Heart left ventricle (tissue), 16 donors: ENCODE measurements at regions not wholly inside any gene's neighbourhood (a gene's known extent, or its start where the extent isn't known, plus 50 kb on each side); places are given as distances from the start of the nearest gene placed in this dataset.

Source experiments
- ATAC-seq, 4 donors: fragments of 200-7000 bp; cut with Tn5 transposase; one replicate each; pipeline ENCODE4 v1.9.1; 2020 to 2022; ENCODE audit warnings: moderate library complexity in 4 of 4, mild to moderate bottlenecking in 3 of 4, moderate number of reproducible peaks in 1 of 4
- DNase-seq, 5 donors: peaks; one replicate each; pipeline ENCODE4 v3.0.0-alpha.2; 2020
- H3K27ac ChIP-seq, 12 donors: fragments of 200-600 bp; sonication (generic) in 4 of 12; one replicate each; pipeline versions ENCODE4 v1.5.0 to v1.8.0; 2016 to 2022; ENCODE audit warnings: mild to moderate bottlenecking in 2 of 12
- H3K27me3 ChIP-seq, 9 donors: fragments of 200-600 bp; sonication (generic) in 2 of 9; one replicate each; pipeline versions ENCODE4 v1.5.1 to v1.8.0; 2016 to 2022; ENCODE audit warnings: mild to moderate bottlenecking in 3 of 9
- H3K36me3 ChIP-seq, 9 donors: fragments of 200-600 bp; sonication (generic) in 2 of 9; one replicate each; pipeline versions ENCODE4 v1.5.0 to v1.8.0; 2018 to 2022; ENCODE audit warnings: mild to moderate bottlenecking in 2 of 9
- H3K4me1 ChIP-seq, 12 donors: fragments of 200-600 bp; sonication (generic) in 4 of 12; one replicate each; pipeline versions ENCODE4 v1.5.0 to v1.8.0; 2016 to 2022; ENCODE audit warnings: mild to moderate bottlenecking in 3 of 12
- H3K4me3 ChIP-seq, 12 donors: fragments of 200-600 bp; sonication (generic) in 4 of 12; one replicate each; pipeline versions ENCODE4 v1.5.0 to v1.8.0; 2017 to 2022; ENCODE audit warnings: mild to moderate bottlenecking in 9 of 12, moderate library complexity in 4 of 12
- H3K9me3 ChIP-seq, 12 donors: fragments of 200-600 bp; sonication (generic) in 4 of 12; one replicate each; pipeline versions ENCODE4 v1.5.0 to v1.8.0; 2016 to 2022; ENCODE audit warnings: mild to moderate bottlenecking in 1 of 12
- POLR2A ChIP-seq, 2 donors: fragments of 450-650 bp; IDR thresholded peaks; one replicate each; pipeline ENCODE4 v1.6.1; 2017; ENCODE audit warnings: antibody characterized with exemption in 2 of 2, mild to moderate bottlenecking in 2 of 2, moderate library complexity in 2 of 2
- WGBS, 4 donors: extraction: QIAGEN DNeasy Blood & Tissue Kit in 2 of 4; methylation state at CpG; one replicate each; pipeline versions ENCODE4 v1.1.5 to v1.1.7; 2013 to 2018; 5-methylcytosine and 5-hydroxymethylcytosine counted together
- intact Hi-C, 10 donors: fragments of 100-400 bp; cut with DNase I; formaldehyde crosslinking; loops; one replicate each; pipeline versions ENCODE4 v1.11.1 to v1.14.2; 2022
- TF ChIP-seq, protein P1 (sequence below), 12 donors: fragments of 200-600 bp; sonication (generic) in 4 of 12; IDR thresholded peaks; one replicate each; pipeline versions ENCODE4 v1.5.0 to v1.8.0; 2018 to 2022; ENCODE audit warnings: antibody characterized with exemption in 12 of 12, mild to moderate bottlenecking in 5 of 12
- donor health status: ischemic (EF 13 %, LVEDD 7.1; RV severe dilation, severe dysfunction).
- donor health status: healthy with polysubstance abuse.
- donor health status: DM: no; HTN: yes; CAD: no.
- donor health status: DM: no; HTN: no; CAD: no.
- donor health status: ischemic (EF 25% LVEDD 6.9; RV normal size, moderate dysfunction).
- donor health status: ischemic (EF 25% LVEDD 5.7; RV mildly dilated, moderate dysfunction).
- donor health status: healthy.
- donor health status: DM: yes; HTN: yes; CAD: no.
- donor health status: ischemic (EF 35%, LVEDD 5.7; RV mildly dilated, moderate dysfunction).
- donor health status: nonischemic (EF 11% LVEDD 7.7; RV severe dilation, severe dysfunction).
- donor health status: DM: yes; HTN: yes; CAD: no.
- donor health status: PGD.
- donor health status: ischemic (EF 29% LVEDD 5.4; RV normal size, mild dysfunction).
- donor health status: nonischemic (EF 23%, LVEDD 6.1; RV moderate dilation, normal function).

DNA sequence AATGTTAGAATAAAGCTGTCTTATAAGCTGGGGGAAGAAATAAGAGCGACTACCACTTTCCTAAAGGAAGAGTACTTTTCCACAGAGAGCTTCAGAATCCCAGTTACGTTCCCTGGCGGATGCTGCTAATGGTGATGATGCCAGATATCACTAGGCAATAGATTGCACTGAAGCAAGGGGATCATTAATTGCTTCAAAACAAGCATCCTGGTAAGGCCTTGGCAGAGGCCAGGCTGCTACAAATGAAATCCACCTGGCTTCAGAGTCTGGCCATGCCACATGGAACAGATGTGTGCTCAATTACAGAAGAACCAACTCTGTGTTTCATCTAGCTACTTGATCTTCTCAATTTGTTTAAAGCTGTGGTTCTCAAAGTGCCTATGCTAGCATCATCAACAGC is 129.2 kb upstream of the IL12A start:
- 50 to 73% (median 57%) methylated on average over 3 of the region's 3 CpGs for WGBS, 4 donors
- intact Hi-C loops: loop anchor here in 1 of 10 donors (10.0 kb wide), 1 partner anchor 95 kb away; no protein-coding TSS in a partner anchor
- no peak for ATAC-seq
- Histone ChIP-seq H3K27ac (peak overlapping the region in 11 of 12 donors; percentile 81 to 93 (median 88)), H3K36me3 (no peaks in the 10 kb centered on the region), H3K9me3 (no peaks in the 10 kb centered on the region), H3K27me3 (no peaks in the 10 kb centered on the region), H3K4me3 (no peak overlapping the region), H3K4me1 (peaks cover 13 to 96% (median 69%) of the 10 kb centered on the region in 12 donors)
- TF ChIP-seq POLR2A (IDR thresholded peaks at IDR 0.05): no peak
- no peak for DNase-seq

GRCh38 chr3:159859836-159860235 is 128.8 kb upstream of the IL12A start:
- Histone ChIP-seq H3K36me3 (no peaks in the 10 kb centered on the region), H3K4me1 (peaks cover 13 to 96% (median 70%) of the 10 kb centered on the region in 12 donors), H3K4me3 (no peak overlapping the region), H3K9me3 (no peaks in the 10 kb centered on the region), H3K27ac (peak overlapping the region in 11 of 12 donors; percentile 81 to 93 (median 88)), H3K27me3 (no peaks in the 10 kb centered on the region)
- intact Hi-C loops: loop anchor here in 1 of 10 donors (10.0 kb wide), 1 partner anchor 95 kb away; no protein-coding TSS in a partner anchor
- ATAC-seq: no peak
- TF ChIP-seq, protein P1, sequence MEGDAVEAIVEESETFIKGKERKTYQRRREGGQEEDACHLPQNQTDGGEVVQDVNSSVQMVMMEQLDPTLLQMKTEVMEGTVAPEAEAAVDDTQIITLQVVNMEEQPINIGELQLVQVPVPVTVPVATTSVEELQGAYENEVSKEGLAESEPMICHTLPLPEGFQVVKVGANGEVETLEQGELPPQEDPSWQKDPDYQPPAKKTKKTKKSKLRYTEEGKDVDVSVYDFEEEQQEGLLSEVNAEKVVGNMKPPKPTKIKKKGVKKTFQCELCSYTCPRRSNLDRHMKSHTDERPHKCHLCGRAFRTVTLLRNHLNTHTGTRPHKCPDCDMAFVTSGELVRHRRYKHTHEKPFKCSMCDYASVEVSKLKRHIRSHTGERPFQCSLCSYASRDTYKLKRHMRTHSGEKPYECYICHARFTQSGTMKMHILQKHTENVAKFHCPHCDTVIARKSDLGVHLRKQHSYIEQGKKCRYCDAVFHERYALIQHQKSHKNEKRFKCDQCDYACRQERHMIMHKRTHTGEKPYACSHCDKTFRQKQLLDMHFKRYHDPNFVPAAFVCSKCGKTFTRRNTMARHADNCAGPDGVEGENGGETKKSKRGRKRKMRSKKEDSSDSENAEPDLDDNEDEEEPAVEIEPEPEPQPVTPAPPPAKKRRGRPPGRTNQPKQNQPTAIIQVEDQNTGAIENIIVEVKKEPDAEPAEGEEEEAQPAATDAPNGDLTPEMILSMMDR (IDR thresholded peaks at IDR 0.05): no peak
- no peak for TF ChIP-seq POLR2A (IDR thresholded peaks at IDR 0.05)
- no peak for DNase-seq
- WGBS, 4 donors: 23 to 44% (median 35%) methylated on average over 3 of the region's 3 CpGs

- 29 to 41% (median 39%) methylated on average over 4 of the region's 4 CpGs for WGBS, 4 donors
- Histone ChIP-seq H3K4me3 (no peak overlapping the region), H3K36me3 (no peaks in the 10 kb centered on the region), H3K4me1 (peaks cover 10 to 98% (median 71%) of the 10 kb centered on the region in 12 donors), H3K27ac (peak overlapping the region in 11 of 12 donors; percentile 53 to 93 (median 83)), H3K9me3 (no peaks in the 10 kb centered on the region), H3K27me3 (no peaks in the 10 kb centered on the region)
- intact Hi-C loops: no loop called here
- no peak for DNase-seq
- ATAC-seq: peak in 1 of 4 donors; percentile 12
- TF ChIP-seq POLR2A (IDR thresholded peaks at IDR 0.05): no peak
Measured at GRCh38 chr3:159860269-159861116, 128.1 kb upstream of the IL12A start.

- intact Hi-C loops: no loop called here
- 56 to 71% (median 66%) methylated on average over 4 of the region's 4 CpGs for WGBS, 4 donors
- Histone ChIP-seq H3K4me1 (peaks cover 10 to 100% (median 71%) of the 10 kb centered on the region in 12 donors), H3K4me3 (no peak overlapping the region), H3K36me3 (peaks cover 0 to 2% (median 0%) of the 10 kb centered on the region in 9 donors), H3K9me3 (no peaks in the 10 kb centered on the region), H3K27me3 (no peaks in the 10 kb centered on the region), H3K27ac (peak overlapping the region in 11 of 12 donors; percentile 35 to 93 (median 81))
- ATAC-seq (no peak), DNase-seq (no peak)
- TF ChIP-seq POLR2A (IDR thresholded peaks at IDR 0.05): no peak
- TF ChIP-seq, protein P1 (IDR thresholded peaks at IDR 0.05): no peak
Measured at GRCh38 chr3:159861369-159861987, 127.2 kb upstream of the IL12A start.

- H3K4me3 ChIP-seq: no peak overlapping the region
- TF ChIP-seq, protein P1 (IDR thresholded peaks at IDR 0.05): no peak
- no peak for TF ChIP-seq POLR2A (IDR thresholded peaks at IDR 0.05)
- H3K27me3 ChIP-seq: no peaks in the 10 kb centered on the region
- DNase-seq (no peak), ATAC-seq (peak in 1 of 4 donors; percentile 19)
- peak overlapping the region in 11 of 12 donors; percentile 12 to 82 (median 58) for H3K27ac ChIP-seq
- H3K36me3 ChIP-seq: peaks cover 0 to 26% (median 3%) of the 10 kb centered on the region in 9 donors
- peaks cover 5 to 82% (median 58%) of the 10 kb centered on the region in 12 donors for H3K4me1 ChIP-seq
- peaks cover 0 to 7% (median 0%) of the 10 kb centered on the region in 12 donors for H3K9me3 ChIP-seq
- intact Hi-C loops: no loop called here
- 58 to 66% (median 63%) methylated on average over 2 of the region's 2 CpGs for WGBS, 4 donors
Measured at GRCh38 chr3:159865041-159865579, 123.5 kb upstream of the IL12A start.
